Glomerular visceral epithelial cell (primary cell): ENCODE measurements at regions not wholly inside any gene's neighbourhood (a gene's known extent, or its start where the extent isn't known, plus 50 kb on each side); places are given as distances from the start of the nearest gene placed in this dataset.

Experiments used
- DNase-seq: peaks from one replicate; pipeline ENCODE4 v3.0.0-alpha.2; 2016; ENCODE audit errors: extremely low spot score

DNA sequence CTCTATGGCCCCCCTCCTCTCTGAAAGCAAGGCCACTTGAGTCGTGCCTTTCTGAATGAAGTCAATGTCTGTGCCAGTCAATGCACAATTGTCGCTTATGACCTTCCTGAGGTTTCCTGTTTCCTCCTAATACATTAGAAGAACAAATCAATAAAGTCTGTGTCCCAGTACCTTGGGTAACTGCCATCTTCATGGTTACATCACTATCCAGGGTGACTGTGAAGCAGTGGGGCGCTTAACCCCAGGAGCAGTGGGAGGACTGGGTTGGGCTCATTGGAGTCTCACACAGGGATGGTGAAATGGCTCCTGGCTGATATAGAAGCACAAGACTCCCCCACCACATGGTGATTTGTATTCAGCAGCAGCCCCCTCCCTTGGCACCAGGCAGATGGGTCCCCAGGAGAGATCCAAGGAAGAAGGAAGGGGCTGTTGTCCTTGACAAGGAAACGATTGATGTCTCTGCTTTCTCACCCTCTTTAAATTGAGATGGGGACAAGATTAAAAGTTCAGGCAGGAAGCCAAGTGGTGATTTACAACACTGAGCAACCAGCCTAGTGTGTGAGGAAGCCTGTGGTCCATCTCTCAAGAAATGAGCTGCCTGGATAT lies 261.9 kb upstream of the ZNF462 start:
- no peak for DNase-seq

DNA sequence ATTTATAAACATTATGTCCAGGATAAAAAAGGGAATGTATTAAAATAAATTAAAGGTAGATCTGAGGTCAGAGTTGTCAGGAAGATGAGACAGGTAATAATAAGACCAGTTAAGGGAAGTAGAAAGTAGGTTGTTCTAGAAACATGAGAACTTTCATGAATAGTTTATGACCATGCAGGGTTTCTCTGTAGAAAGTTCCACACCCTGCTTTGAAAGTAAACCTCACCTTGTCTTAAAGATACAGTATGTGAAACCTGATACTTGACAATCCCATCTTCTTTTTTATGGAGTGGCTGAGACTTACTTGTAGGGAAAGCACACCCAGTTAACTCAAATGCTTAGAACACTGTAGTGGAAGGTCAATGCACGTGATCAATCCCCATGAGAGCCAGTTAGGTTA lies 260.6 kb upstream of the ZNF462 start:
- DNase-seq, result no peak

DNA sequence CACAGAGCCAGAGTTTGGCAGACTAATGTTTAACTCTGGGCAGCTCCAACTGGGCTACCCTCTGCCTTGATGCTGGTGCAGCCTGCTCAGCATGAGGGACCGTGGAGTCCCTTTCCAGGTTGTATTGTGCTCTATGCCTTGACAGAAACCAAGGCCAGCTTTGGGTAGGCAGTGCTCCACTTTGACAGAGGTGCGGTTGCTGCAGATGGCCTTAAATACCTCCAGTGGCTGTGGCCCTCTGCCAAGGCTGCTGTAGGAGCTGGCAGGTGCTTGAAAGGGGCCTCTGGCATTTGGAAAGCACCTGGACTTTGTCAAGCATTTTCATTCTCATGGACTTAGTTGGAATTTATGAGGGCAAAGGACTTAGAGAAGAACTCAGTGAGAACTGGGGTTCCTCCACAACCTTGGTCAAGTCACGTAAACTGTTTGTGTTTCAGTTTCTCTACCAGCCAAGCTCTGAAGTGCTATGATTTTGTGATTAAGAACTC lies 249.7 kb upstream of the ZNF462 start:
- no peak for DNase-seq

DNA sequence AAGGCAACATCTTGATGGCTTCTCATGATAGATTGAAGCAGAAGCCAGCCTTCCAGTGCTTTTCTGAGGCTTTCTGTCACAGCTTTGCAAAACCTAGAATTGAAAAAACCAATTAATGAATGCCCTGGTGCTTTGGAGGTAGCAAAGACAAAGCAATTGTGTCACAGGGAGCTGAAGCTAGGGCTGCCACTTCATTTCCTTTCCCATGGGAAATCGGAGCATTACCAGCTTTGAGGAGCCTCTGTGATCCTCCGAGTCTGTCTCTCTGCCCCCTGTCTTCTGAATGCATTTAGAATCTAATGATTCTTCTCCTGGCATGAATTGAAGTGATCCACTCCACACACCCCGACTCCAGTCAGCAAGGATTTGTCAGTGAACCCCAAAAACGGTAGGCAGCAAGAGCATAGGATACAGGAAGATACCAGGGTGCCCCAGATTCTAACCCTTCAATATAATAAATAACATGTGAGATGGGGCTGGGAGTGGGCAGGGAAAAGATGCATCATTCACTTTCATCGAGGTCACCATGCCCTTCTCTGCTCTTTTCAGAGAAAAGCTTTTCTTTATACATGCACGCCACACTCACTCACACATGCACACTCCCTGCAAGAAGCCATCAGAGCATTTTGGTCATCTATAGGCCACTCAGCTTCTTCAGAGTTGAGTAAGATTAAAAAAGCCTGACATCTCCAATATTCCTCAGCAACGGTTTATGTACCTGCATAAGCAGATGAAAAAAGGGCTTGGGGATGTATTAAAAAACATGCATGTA lies 247.7 kb upstream of the ZNF462 start:
- DNase-seq, result no peak

- DNase-seq, result no peak
These were observed 246.9 kb upstream of the ZNF462 start for GRCh38 chr9:106616026-106616425.

- no peak for DNase-seq
These were observed 246.1 kb upstream of the ZNF462 start for GRCh38 chr9:106616851-106617345.

DNA sequence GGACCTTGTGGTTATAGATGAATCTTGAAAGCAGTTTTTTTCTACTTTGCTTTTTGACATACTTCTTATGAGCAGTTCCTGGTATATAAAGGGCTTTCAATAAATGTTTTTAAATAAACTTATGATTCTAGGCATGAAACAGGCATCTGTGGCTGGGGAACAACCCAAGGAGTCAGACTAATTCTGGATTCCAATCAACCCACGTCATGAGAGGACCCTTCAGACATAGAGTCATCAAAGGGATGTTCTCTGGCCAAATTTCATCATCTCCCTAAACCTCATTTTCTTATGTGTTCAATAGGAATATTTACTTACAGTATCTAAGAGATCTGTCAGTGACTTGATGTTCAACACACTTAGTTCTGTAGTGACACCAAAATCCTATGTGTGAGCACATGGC lies 243.8 kb upstream of the ZNF462 start:
- DNase-seq, result peak; percentile 11

DNA sequence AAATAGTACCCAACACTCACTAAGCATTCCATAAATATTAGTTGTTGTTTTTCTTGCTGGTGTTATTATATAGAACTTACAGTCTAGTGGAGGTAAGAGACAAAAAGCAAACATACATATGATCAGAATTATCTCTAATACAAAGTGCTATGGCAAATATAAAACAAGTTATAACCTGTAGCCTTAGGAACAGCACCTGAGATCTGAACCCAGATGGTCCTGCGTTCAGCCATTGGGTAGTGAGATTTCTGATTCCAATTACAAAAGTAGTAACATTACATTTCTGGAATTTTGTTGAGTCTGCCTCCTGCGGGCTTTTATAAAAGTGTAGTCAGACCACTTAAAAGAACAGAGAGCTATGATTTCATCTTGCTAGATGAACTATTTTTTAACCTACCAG lies 242.9 kb upstream of the ZNF462 start:
- no peak for DNase-seq

GRCh38 chr9:106620866-106621265 lies 242.1 kb upstream of the ZNF462 start:
- no peak for DNase-seq

DNA sequence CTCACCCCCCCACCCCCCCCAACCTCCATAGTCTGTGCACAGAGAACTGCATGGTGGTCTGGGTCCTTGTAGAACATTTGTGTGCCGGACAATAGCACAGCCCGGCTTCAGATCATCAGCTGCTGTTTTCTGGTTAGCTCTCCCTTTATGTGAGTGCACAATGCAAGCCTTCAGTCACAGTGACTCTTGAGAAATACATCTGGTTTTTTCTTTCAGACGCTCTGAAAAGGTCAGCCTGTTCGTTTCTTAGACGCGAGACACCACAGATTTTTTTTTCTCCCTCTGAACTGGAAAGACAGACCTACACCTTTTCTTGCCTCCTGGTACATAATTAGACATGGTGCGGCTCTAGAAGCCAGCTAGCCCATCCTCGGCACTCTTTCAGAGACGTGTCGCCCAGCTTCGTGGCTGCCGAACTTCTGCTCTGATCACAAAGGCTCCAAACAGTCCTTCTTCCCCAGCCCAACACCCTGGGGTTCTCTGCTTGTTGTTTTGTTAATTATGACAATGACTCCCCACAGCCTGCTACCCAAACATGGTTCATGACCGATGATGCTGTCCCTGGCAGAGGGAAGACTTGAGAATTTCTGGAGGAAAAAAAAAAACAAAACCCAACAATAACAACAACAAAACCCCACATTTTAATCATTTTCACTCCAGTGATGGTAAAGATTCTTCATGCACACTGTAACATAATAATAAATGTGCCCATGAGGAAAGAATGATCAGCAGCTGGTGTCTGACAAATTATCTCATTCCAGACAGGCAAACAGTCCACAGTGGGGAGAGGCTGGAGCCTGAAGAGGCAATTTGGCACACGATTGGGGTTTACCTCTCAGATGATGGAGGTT lies 241.4 kb upstream of the ZNF462 start:
- no peak for DNase-seq

- DNase-seq, result no peak
These were observed 240.8 kb upstream of the ZNF462 start for GRCh38 chr9:106622164-106622487.

GRCh38 chr9:106623558-106623957 lies 239.4 kb upstream of the ZNF462 start:
- no peak for DNase-seq

DNA sequence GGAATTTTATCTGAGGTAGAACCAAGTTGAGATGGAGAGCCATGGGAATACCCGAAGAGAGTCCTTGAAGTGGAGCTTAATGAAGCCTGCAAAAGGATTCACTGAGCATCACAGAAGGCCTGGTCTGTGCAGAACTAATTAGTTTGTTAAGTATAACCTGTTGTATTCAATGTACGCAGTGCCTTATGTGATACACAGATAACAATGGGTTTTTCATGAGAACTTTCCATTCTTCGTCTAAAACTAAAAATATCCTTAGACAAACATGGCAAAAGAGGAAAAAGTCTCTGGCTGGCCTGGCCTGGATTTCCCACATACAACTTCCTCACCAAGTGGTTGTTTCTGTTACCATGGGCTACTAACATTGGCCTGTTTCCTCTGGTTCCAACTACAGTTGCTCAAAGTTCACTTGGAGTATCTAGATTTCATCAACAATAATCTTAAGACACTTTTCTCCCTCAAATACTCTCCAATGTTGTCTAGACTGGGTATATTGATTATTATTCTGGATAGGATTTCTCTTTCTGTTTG lies 237.6 kb upstream of the ZNF462 start:
- no peak for DNase-seq

DNA sequence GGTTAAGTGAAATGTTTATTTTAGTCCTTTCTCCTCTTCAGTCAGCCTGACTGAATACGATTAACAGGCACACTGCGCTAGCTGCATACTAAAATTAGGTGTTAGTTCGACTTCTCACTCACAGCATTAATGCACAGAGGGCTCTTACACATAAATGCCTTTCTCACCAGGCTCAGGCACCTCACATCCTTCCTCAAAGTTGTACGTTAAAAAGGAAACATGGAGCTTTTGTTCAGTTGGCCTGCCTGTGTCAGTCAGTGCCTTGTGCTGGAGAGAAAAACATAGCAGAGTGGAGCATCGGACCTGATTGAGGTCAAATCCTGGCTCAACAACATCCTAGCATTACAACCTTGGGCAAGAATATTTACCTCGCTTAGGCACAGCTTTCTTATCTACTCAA lies 236.0 kb upstream of the ZNF462 start:
- no peak for DNase-seq

DNA sequence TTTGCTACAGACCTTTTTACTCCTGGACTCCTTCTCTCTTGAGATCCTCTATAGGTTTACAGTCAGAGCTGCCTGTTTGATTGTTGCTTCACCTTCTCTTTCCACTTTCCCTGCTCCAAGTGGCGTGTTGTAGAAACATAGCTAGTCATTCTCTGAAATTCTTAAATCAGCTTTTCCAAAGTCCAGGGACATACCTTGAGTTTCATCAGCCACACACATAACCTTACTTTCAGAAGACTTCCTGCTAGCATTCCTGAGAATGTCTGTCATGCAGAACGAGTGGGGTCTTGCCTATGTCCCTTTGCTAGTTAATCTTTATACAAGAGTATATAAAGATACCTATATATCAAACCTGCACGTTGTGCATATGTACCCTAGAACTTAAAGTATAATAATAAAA lies 230.3 kb upstream of the ZNF462 start:
- DNase-seq, result peak; percentile 41

GRCh38 chr9:106634183-106634582 lies 228.8 kb upstream of the ZNF462 start:
- DNase-seq, result no peak

GRCh38 chr9:106634641-106635040 lies 228.3 kb upstream of the ZNF462 start:
- no peak for DNase-seq

DNA sequence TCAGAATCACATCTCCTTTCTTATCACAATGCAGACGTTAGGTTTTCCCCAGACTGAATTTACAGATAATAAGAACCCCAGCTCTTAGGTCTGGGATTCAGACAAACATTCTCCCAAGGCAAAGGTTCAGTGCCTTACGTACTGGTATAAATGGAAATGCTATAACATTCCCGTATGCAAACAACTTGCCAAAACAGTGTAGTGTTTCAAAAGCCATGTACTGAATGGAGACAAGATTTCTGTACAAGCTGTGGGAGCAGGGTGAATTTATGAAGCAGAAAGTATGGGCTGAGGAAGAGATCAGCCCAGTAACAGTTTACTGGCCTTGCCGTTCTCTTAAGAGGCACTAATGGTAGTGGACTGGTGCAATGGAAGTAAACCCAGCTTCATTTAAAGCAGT lies 225.5 kb upstream of the ZNF462 start:
- DNase-seq, result no peak

GRCh38 chr9:106639873-106640568 lies 222.9 kb upstream of the ZNF462 start:
- no peak for DNase-seq

- DNase-seq, result no peak
These were observed 219.6 kb upstream of the ZNF462 start for GRCh38 chr9:106643211-106643930.

DNA sequence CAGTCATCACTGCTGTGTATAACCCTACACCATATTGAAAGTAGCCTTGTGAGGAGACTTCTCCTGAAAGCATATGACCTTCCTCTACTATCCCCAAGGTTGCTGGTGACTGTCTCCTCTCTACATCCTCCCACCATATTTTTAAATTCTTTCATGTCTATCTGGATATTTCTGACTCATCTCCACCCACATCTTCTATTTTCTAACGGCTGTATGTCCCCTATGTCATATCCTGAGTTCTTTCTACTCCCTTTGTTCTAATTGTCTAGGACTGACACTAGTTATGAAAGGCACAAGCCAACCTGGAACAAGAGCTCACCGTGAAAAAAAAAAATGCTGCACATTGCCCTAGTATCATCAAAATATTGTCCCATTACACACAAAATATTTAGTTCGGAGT lies 218.3 kb upstream of the ZNF462 start:
- no peak for DNase-seq
